HG02852 (cell line): ENCODE measurements at regions not wholly inside any gene's neighbourhood (a gene's known extent, or its start where the extent isn't known, plus 50 kb on each side); places are given as distances from the start of the nearest gene placed in this dataset.
"Not testable (repeated sequence)": the region's sequence is repeated elsewhere in the genome, so short reads cannot be mapped to it uniquely, and the experiment has no call there.

Experiments
- ATAC-seq: cut with Tn5 transposase; IDR thresholded peaks from one replicate; pipeline ENCODE4 v1.9.1; 2021; ENCODE audit warnings: mild to moderate bottlenecking, moderate library complexity; ENCODE audit not compliant: unreplicated experiment

DNA sequence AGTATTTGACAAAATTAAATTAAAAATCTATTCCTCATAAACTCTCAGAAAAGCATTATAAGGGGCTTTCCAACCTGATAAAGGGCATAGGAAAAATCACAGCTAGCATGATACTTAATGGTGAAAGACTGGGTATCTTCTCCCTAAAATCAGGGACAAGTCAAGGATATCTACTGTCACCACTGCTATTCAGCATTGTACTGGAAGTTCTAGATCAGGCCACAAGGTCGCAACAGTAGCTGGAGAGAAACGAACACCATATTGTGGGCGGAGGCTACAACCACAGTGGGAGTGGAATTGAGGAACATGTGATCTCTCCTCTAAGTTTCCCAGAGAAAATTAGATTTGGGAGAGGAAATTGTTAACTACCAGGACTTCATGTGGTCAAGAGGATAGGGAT lies 70.0 kb upstream of the NAMPT start:
- no peak for ATAC-seq

DNA sequence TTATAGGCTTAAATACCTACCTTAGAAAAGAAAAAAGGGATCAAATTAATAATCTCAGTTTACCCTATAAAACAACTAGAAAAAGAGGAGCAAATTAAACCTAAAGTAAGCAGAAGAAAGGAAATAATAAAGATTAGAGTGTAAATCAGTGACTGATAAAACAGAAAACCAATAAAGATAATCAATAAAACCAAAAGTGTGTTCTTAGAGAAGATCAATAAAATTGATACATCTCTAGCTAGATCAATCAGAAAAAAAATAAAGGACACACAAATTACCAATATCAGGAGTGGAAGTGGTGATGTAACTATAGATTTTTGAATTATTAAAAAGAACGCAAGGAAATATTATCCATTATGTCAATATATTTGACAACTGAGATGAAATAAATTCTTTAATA lies 69.2 kb upstream of the NAMPT start:
- ATAC-seq, result no peak

DNA sequence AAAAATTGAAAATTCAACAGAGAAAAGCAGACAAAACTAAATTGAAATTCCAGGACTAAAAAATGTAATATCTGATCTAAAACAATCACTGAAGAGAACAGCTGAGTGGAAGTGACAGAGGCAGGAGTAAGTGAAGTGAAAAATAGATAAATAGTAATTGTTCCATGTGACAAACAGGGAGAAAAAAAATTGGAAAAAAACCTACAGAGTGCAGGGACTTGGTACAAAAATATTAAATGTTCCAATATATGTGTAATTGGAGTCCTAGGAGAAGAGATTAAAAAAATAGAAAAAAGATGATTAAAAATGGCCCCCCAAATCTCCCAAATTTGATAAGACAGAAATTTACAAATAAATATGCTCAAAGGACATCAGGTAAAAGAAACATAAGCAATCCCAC lies 63.4 kb upstream of the NAMPT start:
- ATAC-seq, result no peak

DNA sequence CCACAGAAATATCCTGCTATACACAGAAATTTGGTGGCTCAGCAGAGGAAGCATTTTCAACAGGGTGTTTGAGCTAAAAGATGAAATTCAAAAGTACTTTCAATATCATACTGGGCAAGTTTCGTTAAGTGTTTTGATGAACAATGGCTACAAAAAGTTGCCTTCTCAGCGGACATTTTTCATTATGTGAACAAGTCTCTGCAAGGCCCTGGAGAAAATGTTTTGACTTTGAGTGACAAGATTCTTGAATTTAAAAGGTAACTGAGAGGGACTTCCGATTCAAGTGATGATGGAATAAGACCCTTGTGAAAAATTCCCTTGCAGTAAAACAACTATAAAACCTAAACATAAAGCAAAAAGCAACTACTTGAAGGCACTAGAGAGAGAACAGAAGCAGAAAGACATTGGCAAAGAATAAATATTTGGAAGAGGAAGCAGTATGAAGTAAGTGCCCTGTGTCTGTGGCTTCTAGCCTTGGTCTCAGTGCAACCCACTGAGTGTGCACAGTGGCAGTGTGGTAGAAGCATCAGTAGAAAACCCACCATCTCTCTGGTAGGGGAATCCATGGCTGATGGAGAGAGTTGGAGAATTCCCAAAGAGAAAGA lies 62.5 kb upstream of the NAMPT start:
- no peak for ATAC-seq

DNA sequence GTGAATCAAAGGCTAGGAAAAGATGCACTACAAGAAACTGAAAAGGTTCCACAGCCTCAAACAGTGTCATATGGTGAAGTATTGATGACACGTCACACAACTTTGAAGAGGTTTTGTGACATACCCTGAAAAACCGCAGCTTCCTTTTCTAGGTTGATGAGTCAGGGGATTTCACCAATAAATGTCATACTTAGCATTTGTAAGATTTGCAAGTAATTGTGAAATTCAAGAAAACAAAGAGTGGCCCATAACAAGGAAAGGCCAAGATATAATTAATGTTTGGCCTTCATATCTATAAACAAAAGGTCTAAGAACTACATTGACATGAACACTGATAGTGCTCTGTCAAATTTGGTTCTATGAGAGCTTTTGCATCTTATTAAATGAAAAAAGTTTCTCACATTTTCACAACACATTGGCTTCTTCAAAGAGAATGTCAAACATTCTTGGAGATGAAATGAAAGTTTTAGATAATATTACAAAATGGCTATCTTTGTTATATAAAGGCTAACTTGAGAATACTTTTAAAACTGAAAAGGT lies 62.0 kb upstream of the NAMPT start:
- peak; percentile 96 for ATAC-seq

DNA sequence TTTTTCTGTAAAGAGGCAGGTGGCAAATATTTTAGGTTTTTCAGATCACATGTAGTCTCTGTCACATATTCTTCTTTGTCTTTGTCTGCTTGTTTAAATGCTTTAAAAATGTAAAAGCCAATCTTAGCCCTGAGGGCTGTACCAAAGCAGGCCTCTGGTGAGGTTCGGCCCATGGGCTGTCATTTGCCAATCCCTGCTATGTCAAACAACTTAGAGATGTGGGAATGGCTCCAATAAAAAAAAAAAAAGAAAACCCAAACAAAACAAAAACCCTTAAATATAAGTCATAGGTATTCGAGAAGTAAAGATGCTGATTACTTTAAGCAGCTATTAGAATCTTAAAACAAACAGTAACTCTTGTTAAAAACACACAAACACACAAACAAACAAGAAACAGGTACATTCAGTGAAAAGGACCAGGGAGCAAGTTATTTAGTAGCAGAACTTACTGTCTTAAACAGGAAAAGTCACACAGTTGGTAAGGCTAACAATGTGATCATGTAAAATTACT lies 61.4 kb upstream of the NAMPT start:
- ATAC-seq, result no peak

DNA sequence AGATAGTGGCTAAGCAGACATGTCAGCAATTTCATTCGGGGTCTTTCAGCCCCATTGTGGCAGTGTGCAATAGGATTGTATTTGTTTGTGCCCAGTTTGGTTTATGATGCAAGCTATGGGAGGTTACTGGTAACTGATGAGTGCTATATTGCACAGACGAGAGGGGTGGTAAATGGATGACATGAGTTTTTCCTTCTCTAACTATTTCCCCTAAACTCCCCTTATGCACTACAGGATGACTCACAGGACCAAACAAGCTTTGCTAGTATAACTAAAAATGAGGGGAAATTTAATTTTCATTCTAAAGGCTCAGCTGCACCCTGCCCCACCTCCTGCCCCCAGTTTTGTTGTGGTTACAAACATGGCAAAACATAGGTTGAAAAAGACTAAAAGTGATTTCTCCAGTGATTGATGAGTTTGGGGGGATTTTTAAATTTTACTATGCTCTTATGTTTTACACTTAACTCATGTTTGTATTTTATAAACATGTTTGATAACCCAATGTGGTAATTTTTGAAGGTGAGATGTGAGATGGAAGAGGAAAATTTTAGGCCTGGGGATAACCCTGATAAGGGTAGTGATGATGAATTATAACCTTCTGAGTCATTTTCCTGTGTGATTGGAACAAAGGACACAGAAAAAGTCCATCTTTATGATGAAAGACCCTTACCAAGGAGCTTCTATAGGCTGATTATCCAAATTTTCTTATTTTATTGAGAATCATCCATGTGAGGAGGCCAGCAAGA lies 60.8 kb upstream of the NAMPT start:
- ATAC-seq, result no peak

DNA sequence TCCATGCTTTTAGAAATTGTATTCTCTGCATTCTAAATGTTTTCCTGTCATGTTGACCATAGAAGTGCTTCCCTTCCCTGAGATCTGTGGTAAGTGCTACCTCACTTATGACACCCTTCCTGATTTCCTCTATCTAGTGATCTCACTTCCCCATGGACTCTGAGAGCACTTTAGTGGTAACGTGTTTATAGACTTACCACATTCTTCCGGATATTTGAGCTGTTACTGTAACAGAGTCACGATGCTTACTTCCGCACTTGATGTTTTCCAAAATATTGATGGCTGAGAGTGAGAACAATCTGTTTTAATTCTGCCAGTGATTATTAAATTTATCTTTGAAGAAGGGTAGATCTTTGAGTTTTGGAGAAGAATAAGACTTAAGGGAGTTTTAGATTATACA lies 60.1 kb upstream of the NAMPT start:
- ATAC-seq, result no peak

DNA sequence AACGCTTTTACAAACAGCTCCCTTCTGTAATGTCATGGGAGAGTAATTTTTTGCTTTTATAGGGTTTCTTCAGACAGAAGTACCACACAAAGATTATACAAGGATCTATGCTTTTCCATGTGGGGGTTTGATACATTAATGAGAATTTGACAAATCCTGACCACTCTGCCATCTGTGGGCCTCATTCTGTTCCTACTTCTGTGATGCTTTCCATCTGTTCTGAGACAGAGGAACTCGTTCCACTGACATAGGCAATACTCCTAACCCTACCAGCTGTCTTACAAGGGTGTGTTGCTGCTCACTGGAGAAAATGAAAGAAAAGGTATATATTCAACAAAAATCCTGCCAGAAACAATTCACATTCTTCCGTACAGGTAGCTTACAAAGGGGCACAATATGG lies 59.4 kb upstream of the NAMPT start:
- ATAC-seq, result no peak

DNA sequence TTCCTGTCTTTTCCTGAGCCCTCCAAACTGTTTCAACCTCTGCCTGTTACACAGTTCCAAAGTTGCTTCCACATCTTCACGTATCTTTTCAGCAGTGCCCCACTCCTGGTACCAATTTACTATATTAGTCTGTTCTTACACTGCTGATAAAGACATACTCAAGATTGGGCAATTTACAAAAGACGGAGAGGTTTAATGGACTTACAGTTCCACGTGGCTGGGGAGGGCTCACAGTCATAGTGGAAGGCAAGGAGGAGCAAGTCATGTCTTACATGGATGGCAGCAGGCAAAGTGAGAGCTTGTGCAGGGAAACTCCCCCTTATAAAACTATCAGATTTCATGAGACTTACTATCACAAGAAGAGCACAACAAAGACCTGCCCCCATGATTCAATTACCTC lies 57.3 kb upstream of the NAMPT start:
- ATAC-seq, result not testable (repeated sequence)

DNA sequence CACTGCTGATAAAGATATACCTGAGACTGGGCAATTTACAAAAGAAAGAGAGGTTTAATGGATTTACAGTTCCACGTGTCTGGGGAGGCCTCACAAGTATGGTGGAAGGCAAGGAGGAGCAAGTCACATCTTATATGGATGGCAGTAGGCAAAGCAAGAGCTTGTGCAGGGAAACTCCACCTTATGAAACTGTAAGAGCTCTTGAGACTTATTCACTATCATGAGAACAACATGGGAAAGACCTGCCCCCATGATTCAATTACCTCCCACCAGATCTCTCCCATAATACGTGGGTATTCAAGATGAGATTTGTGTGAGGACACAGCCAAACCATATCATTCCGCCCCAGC lies 55.4 kb upstream of the NAMPT start:
- not testable (repeated sequence) for ATAC-seq

DNA sequence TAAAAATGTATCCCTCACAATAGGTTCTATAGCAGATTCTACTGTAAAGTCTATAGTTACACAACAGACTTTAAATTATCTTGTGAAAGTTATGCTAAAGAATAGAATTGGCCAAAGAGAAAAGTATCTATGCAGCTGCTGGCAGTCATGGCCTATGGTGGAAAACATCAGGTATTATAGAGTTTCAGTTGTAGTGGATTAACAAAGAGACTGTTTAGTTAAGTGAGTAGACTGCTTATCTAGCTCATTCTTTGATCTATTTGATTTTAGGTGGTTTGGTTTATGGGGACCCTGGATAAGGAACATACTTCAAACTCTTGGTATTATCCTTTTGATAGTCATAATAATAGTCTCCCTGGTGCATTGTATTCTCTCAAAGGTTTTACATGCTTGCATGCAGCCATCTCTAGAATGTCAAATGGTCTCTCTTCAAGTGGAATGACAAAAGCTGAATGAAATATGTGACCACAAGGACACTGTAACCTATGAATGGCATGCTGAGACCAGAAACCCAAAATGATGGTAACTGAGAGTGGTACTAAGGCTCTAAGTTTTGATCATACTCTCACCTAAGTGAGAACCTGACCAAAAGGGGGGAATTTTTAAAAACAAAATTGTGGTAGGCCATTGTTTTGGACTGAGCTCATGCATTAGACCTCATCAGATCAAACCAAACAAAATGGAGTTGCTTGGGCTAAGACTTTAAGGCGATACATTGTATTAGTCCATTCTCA lies 54.9 kb upstream of the NAMPT start:
- no peak for ATAC-seq

DNA sequence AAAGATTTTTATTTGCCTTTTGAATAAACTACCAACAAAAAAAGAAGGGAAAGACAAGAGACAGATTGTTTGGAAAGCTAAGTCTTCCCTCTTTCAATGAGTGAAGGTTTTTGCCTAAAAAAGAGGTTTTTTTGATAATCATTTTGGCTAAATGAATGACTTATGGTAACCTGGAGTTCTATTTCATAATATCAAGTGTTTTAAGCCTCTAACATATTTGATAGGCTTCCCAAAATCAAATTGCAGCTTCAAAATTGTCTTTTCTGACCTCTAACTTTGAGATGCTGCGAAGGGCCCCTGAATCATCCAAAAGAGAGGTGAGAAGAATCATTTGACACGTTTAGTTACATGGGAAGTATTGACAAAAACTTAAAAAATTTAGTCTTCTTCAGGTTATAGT lies 53.0 kb upstream of the NAMPT start:
- no peak for ATAC-seq

DNA sequence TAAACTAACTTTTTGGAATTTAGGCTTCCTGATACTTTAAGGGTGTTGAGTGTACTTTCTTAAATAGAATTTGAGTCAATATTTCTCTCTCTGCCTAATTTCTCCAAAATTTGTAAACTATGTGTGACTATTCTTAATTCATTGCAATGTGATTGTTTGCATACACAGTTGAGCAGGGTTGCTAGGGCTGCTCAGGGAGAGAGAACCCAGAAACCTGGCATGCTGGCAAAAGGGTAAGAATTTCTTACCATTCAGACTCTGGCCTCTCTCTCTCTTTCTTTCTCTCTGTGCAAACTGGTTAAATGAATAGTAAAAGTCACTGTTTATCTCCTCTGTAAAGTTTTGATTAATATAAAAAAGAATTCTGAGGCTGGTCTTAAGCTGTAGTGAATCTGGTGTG lies 51.0 kb upstream of the NAMPT start:
- ATAC-seq, result no peak
